NCI-H128 (cell line): ENCODE measurements at regions not wholly inside any gene's neighbourhood (a gene's known extent, or its start where the extent isn't known, plus 50 kb on each side); places are given as distances from the start of the nearest gene placed in this dataset.

Source experiments
- DNase-seq: peaks from one replicate; lab custom pipeline; 2025; ENCODE audit not compliant: unreplicated experiment; lab: John Stamatoyannopoulos, UW

- DNase-seq: no peak
These were observed 109.6 kb downstream of the WDR11 start for GRCh38 chr10:120960725-120961124.

GRCh38 chr10:120961795-120962755, 110.9 kb downstream of the WDR11 start:
- no peak for DNase-seq

- no peak for DNase-seq
These were observed 111.8 kb downstream of the WDR11 start for GRCh38 chr10:120962756-120963593.

- no peak for DNase-seq
These were observed 112.5 kb downstream of the WDR11 start for GRCh38 chr10:120963594-120964220.

GRCh38 chr10:120966657-120967045, 115.5 kb downstream of the WDR11 start:
- no peak for DNase-seq

- DNase-seq: no peak
These were observed 118.1 kb downstream of the WDR11 start for GRCh38 chr10:120969219-120969645.

GRCh38 chr10:120970595-120971529, 119.7 kb downstream of the WDR11 start:
- no peak for DNase-seq

- no peak for DNase-seq
These were observed 120.5 kb downstream of the WDR11 start for GRCh38 chr10:120971671-120972070.

- DNase-seq: no peak
These were observed 121.1 kb downstream of the WDR11 start for GRCh38 chr10:120972259-120972658.

GRCh38 chr10:120975072-120975867, 124.1 kb downstream of the WDR11 start:
- DNase-seq: no peak

- no peak for DNase-seq
These were observed 124.7 kb downstream of the WDR11 start for GRCh38 chr10:120975868-120976225.

- no peak for DNase-seq
These were observed 126.7 kb downstream of the WDR11 start for GRCh38 chr10:120977897-120978296.

- no peak for DNase-seq
These were observed 127.6 kb downstream of the WDR11 start for GRCh38 chr10:120978589-120979252.

GRCh38 chr10:120979435-120980278, 128.5 kb downstream of the WDR11 start:
- DNase-seq: peak; percentile 25

GRCh38 chr10:120980279-120981255, 129.4 kb downstream of the WDR11 start:
- DNase-seq: no peak

- DNase-seq: no peak
These were observed 130.6 kb downstream of the WDR11 start for GRCh38 chr10:120981601-120982391.
